HepG2 (cell line): ENCODE measurements at regions not wholly inside any gene's neighbourhood (a gene's known extent, or its start where the extent isn't known, plus 50 kb on each side); places are given as distances from the start of the nearest gene placed in this dataset.

Experiments used
- ATAC-seq: fragments of 200-7000 bp; cut with Tn5 transposase; 3 replicates; pipeline ENCODE4 v1.9.1; 2020; ENCODE audit warnings: mild to moderate bottlenecking, moderate library complexity
- BruUV-seq: library from RNA; stranded (reverse); fragments of 400-500 nt; replicated peaks from 2 replicates; lab custom pipeline; 2021; lab: Mats Ljungman, UMichigan
- CTCF ChIA-PET: fragments of 300-600 bp; formaldehyde crosslinking; extraction: SDS; loops from one replicate; lab custom pipeline; 2021; ENCODE audit warnings: low total read pairs, inconsistent platforms, low intra/inter-chr PET ratio; lab: Yijun Ruan, JAX
- POLR2A ChIA-PET: fragments of 350-600 bp; sonication (Branson Sonifier 250); formaldehyde crosslinking; loops from one replicate; lab custom pipeline; 2020; ENCODE audit warnings: antibody characterized with exemption, inconsistent platforms; lab: Yijun Ruan, JAX
- DNase-seq: peaks from one replicate; pipeline ENCODE4 v3.0.0-alpha.2; 2015; ENCODE audit warnings: low spot score
- FAIRE-seq: peaks from 3 replicates; lab custom pipeline; 2011; peaks lifted over from hg19 to GRCh38; lab: Jason Lieb, UNC
- H2AFZ ChIP-seq: one replicate; pipeline ENCODE4 v1.6.1; 2011; ENCODE audit warnings: low read length, inconsistent platforms
- H3K27ac ChIP-seq: fragments of 300-600 bp; 3 replicates; pipeline ENCODE4 v1.8.0; 2011; ENCODE audit warnings: mixed run types, mild to moderate bottlenecking, mixed read lengths, low read length, inconsistent platforms; ENCODE audit not compliant: insufficient read depth; ENCODE audit errors: extremely low read length
- H3K27me3 ChIP-seq, 2 experiments: fragments of 200-600 bp in 1 of 2; 2 replicates in 1 of 2; 3 replicates in 1 of 2; pipeline versions ENCODE4 v1.6.0 to v1.8.0; 2011; ENCODE audit warnings: low read length in 2 of 2, mild to moderate bottlenecking in 2 of 2, moderate library complexity in 2 of 2, inconsistent platforms in 1 of 2; ENCODE audit not compliant: insufficient read depth in 2 of 2, control insufficient read depth in 1 of 2
- H3K36me3 ChIP-seq, 2 experiments: fragments of 200-600 bp in 1 of 2; replicated peaks in 1 of 2; 2 replicates in 1 of 2; 3 replicates in 1 of 2; pipeline versions ENCODE4 v1.5.1 to v1.8.0; 2011; ENCODE audit warnings: low read length in 2 of 2, inconsistent platforms in 1 of 2; ENCODE audit not compliant: insufficient read depth in 2 of 2, control insufficient read depth in 1 of 2
- H3K4me1 ChIP-seq: 2 replicates; pipeline ENCODE4 v1.5.1; 2012; ENCODE audit warnings: low read length, inconsistent platforms; ENCODE audit not compliant: insufficient read depth
- H3K4me2 ChIP-seq: 2 replicates; pipeline ENCODE4 v1.6.0; 2011; ENCODE audit warnings: low read depth, low read length, inconsistent platforms
- H3K4me3 ChIP-seq, 3 experiments: fragments of 200-600 bp in 1 of 3; sonication (generic), shearing (Covaris generic) in 1 of 3; replicated peaks in 1 of 3; 2 replicates each; pipeline ENCODE4 v1.5.1; 2011 to 2016; ENCODE audit warnings: low read length in 3 of 3, inconsistent platforms in 2 of 3, low read depth in 2 of 3, mild to moderate bottlenecking in 2 of 3, control low read depth in 1 of 3, mixed read lengths in 1 of 3; ENCODE audit not compliant: insufficient read depth in 1 of 3
- H3K79me2 ChIP-seq: one replicate; pipeline ENCODE4 v1.6.1; 2011; ENCODE audit warnings: low read length, inconsistent platforms; ENCODE audit not compliant: insufficient read depth
- H3K9ac ChIP-seq: 2 replicates; pipeline ENCODE4 v1.6.0; 2011; ENCODE audit warnings: mild to moderate bottlenecking, low read depth, low read length, inconsistent platforms; ENCODE audit not compliant: insufficient read depth
- H3K9me3 ChIP-seq: 2 replicates; pipeline ENCODE4 v1.5.1; 2012; ENCODE audit warnings: mild to moderate bottlenecking, low read length
- H4K20me1 ChIP-seq: 2 replicates; pipeline ENCODE4 v1.6.0; 2011; ENCODE audit warnings: inconsistent platforms, mild to moderate bottlenecking, low read length, moderate library complexity; ENCODE audit not compliant: insufficient read depth
- ADNP ChIP-seq: sonication (generic); formaldehyde crosslinking; IDR thresholded peaks from 2 replicates; pipeline ENCODE4 v1.4.0; 2020; ENCODE audit warnings: missing genetic modification reagents
- AGO1 ChIP-seq: fragments of 200-400 bp; formaldehyde crosslinking; IDR thresholded peaks from 2 replicates; pipeline ENCODE4 v1.6.1; 2017; ENCODE audit warnings: mild to moderate bottlenecking, low read depth, low read length, moderate library complexity; ENCODE audit not compliant: poor library complexity, severe bottlenecking
- IRF1 ChIP-seq: sonication (generic); formaldehyde crosslinking; IDR thresholded peaks from 2 replicates; pipeline ENCODE4 v1.4.0; 2020; ENCODE audit warnings: low read depth, mild to moderate bottlenecking, missing genetic modification reagents
- MLXIP ChIP-seq: sonication (generic); formaldehyde crosslinking; IDR thresholded peaks from 2 replicates; pipeline ENCODE4 v1.9.0; 2021; ENCODE audit warnings: missing genetic modification reagents, borderline replicate concordance
- NFIB ChIP-seq: sonication (generic); formaldehyde crosslinking; IDR thresholded peaks from 2 replicates; pipeline ENCODE4 v1.9.0; 2021; ENCODE audit warnings: missing genetic modification reagents, mild to moderate bottlenecking, borderline replicate concordance
- NPAS2 ChIP-seq: sonication (generic); formaldehyde crosslinking; IDR thresholded peaks from 2 replicates; pipeline ENCODE4 v1.8.0; 2022; ENCODE audit warnings: mild to moderate bottlenecking, missing genetic modification reagents, borderline replicate concordance
- STAT6 ChIP-seq: sonication (generic); formaldehyde crosslinking; IDR thresholded peaks from 2 replicates; pipeline ENCODE4 v1.4.0; 2020; ENCODE audit warnings: missing genetic modification reagents, mild to moderate bottlenecking, borderline replicate concordance
- TGIF2 ChIP-seq: IDR thresholded peaks from 2 replicates; pipeline ENCODE4 v1.6.1; 2016; ENCODE audit warnings: control low read depth, missing compliant biosample characterization
- ZBTB1 ChIP-seq: sonication (generic); formaldehyde crosslinking; IDR thresholded peaks from 2 replicates; pipeline ENCODE4 v1.4.0; 2020; ENCODE audit warnings: missing genetic modification reagents, borderline replicate concordance
- ZNF276 ChIP-seq: sonication (generic); formaldehyde crosslinking; IDR thresholded peaks from 2 replicates; pipeline ENCODE4 v1.4.0; 2020; ENCODE audit warnings: mild to moderate bottlenecking, low read depth, missing genetic modification reagents
- ZNF615 ChIP-seq: sonication (generic); formaldehyde crosslinking; IDR thresholded peaks from 2 replicates; pipeline ENCODE4 v1.5.0; 2020; ENCODE audit warnings: mild to moderate bottlenecking, missing genetic modification reagents, borderline replicate concordance
- ZNF746 ChIP-seq: sonication (generic); formaldehyde crosslinking; IDR thresholded peaks from 2 replicates; pipeline ENCODE4 v1.8.0; 2022; ENCODE audit warnings: mild to moderate bottlenecking, missing genetic modification reagents
- ZNF777 ChIP-seq: sonication (generic); formaldehyde crosslinking; IDR thresholded peaks from 2 replicates; pipeline ENCODE4 v1.4.0; 2020; ENCODE audit warnings: missing genetic modification reagents
- WGBS: methylation state at CpG from one replicate; pipeline ENCODE4 v1.1.6; 2017; ENCODE audit warnings: low lambda C conversion rate; 5-methylcytosine and 5-hydroxymethylcytosine counted together
- in situ Hi-C: cut with HindIII; loops from 2 replicates; pipeline ENCODE4 v1.10.0; 2017; ENCODE audit warnings: low pct_unique_long_range_greater_than_20kb; ENCODE audit not compliant: extremely low pct_ligation_motif_present
- intact Hi-C: fragments of 100-400 bp; cut with micrococcal nuclease; formaldehyde crosslinking; loops from one replicate; pipeline ENCODE4 v1.10.0; 2022; ENCODE audit not compliant: unreplicated experiment

- TF ChIP-seq STAT6 (CRISPR knock-in tag) (no peak), AGO1 (no peak), TGIF2 (CRISPR knock-in tag) (no peak), ZNF777 (no peak)
Measured at GRCh38 chr12:69057742-69058141, 124.8 kb upstream of the CPM start (continued).

- intact Hi-C loops (no loop called here), in situ Hi-C loops (no loop called here)
- POLR2A ChIA-PET: no interaction called here
- Histone ChIP-seq H3K27ac (no peak overlapping the region), H2AFZ (no peak overlapping the region), H4K20me1 (no peaks in the 10 kb centered on the region), H3K36me3 (no peaks in the 10 kb centered on the region), H3K9me3 (no peaks in the 10 kb centered on the region), H3K4me1 (peaks cover 30% of the 10 kb centered on the region), H3K4me3 (no peak overlapping the region), H3K9ac (no peak overlapping the region), H3K79me2 (no peaks in the 10 kb centered on the region), H3K4me2 (no peak overlapping the region), H3K27me3 (peaks cover 0 to 8% of the 10 kb centered on the region in 2 experiments; a peak in 1 of 5 replicates)
- FAIRE-seq (no peak), DNase-seq (no peak), ATAC-seq (no peak)
- 57% methylated on average over 8 of the region's 8 CpGs for WGBS
- BruUV-seq: no TSS peak
- CTCF ChIA-PET: no interaction called here
- no peak for TF ChIP-seq MLXIP (CRISPR knock-in tag)
- no peak for TF ChIP-seq ZNF276
- TF ChIP-seq NPAS2 (CRISPR knock-in tag): no peak
- no peak for TF ChIP-seq ZNF746 (CRISPR knock-in tag)
- no peak for TF ChIP-seq IRF1
- no peak for TF ChIP-seq ZBTB1
- no peak for TF ChIP-seq ZNF615 (CRISPR knock-in tag)
- no peak for TF ChIP-seq ADNP (CRISPR knock-in tag)
- no peak for TF ChIP-seq NFIB (CRISPR knock-in tag)
Measured at GRCh38 chr12:69059465-69060457, 126.8 kb upstream of the CPM start.
